Testis (tissue), 2 donors: ENCODE measurements at regions not wholly inside any gene's neighbourhood (a gene's known extent, or its start where the extent isn't known, plus 50 kb on each side); places are given as distances from the start of the nearest gene placed in this dataset.
"Not testable (repeated sequence)": the region's sequence is repeated elsewhere in the genome, so short reads cannot be mapped to it uniquely, and the experiment has no call there.

Experiments used
- CTCF ChIP-seq, 3 experiments: fragments of 450-650 bp in 2 of 3; fragments of 200-600 bp in 1 of 3; sonication (generic) in 1 of 3; IDR thresholded peaks; one replicate each; pipeline ENCODE4 v1.5.1; 2016 to 2019; ENCODE audit warnings: antibody characterized with exemption in 3 of 3, mild to moderate bottlenecking in 2 of 3, moderate library complexity in 1 of 3
- POLR2A ChIP-seq: fragments of 450-650 bp; IDR thresholded peaks from one replicate; pipeline ENCODE4 v1.6.1; 2017; ENCODE audit warnings: antibody characterized with exemption, mild to moderate bottlenecking, moderate library complexity

GRCh38 chr9:40951876-40952494 lies 176.5 kb downstream of the FOXD4L6 start:
- TF ChIP-seq CTCF (IDR thresholded peaks at IDR 0.05); POLR2A: not testable (repeated sequence)
